ENCODE measurements at regions not wholly inside any gene's neighbourhood (a gene's known extent, or its start where the extent isn't known, plus 50 kb on each side); places are given as distances from the start of the nearest gene placed in this dataset.
"Not testable (repeated sequence)": the region's sequence is repeated elsewhere in the genome, so short reads cannot be mapped to it uniquely, and the experiment has no call there.

GRCh38 chr10:71099731-71100361 lies 112.5 kb upstream of the UNC5B start:
- no peak overlapping the region for H3K4me3 ChIP-seq
- no peak for DNase-seq
- TF ChIP-seq POLR2A (IDR thresholded peaks at IDR 0.05) (no peak), CTCF (IDR thresholded peaks at IDR 0.05) (no peak)
- ATAC-seq: no peak
- intact Hi-C loops (cut with DNase I): no loop called here
- no peaks in the 10 kb centered on the region for H3K9me3 ChIP-seq
- no peaks in the 10 kb centered on the region for H3K4me1 ChIP-seq
- no peak overlapping the region for H3K27ac ChIP-seq
- H3K36me3 ChIP-seq (replicated peaks in 1 of 2; ENCODE audit: insufficient read depth in 1 of 2, low read depth in 2 of 2): no peaks in the 10 kb centered on the region
- H3K27me3 ChIP-seq: no peaks in the 10 kb centered on the region
- WGBS, 2 donors: 45 to 64% methylated on average over 1 of the region's 1 CpG

- no peaks in the 10 kb centered on the region for H3K9me3 ChIP-seq
- no peaks in the 10 kb centered on the region for H3K27me3 ChIP-seq
- 73% methylated on average over 3 of the region's 3 CpGs for WGBS, 2 donors
- ATAC-seq (no peak), DNase-seq (no peak)
- H3K27ac ChIP-seq: no peak overlapping the region
- no peaks in the 10 kb centered on the region for H3K36me3 ChIP-seq (replicated peaks in 1 of 2; ENCODE audit: insufficient read depth in 1 of 2, low read depth in 2 of 2)
- no peaks in the 10 kb centered on the region for H3K4me1 ChIP-seq
- no peak for TF ChIP-seq POLR2A (IDR thresholded peaks at IDR 0.05)
- TF ChIP-seq CTCF (IDR thresholded peaks at IDR 0.05): no peak
- intact Hi-C loops (cut with DNase I): no loop called here
- no peak overlapping the region for H3K4me3 ChIP-seq
These were observed 108.4 kb upstream of the UNC5B start for GRCh38 chr10:71103961-71104360.

GRCh38 chr10:71106151-71106550 lies 106.2 kb upstream of the UNC5B start:
- H3K9me3 ChIP-seq; H3K4me3 ChIP-seq; H3K4me1 ChIP-seq; ATAC-seq; H3K27ac ChIP-seq; intact Hi-C loops (cut with DNase I); H3K36me3 ChIP-seq (replicated peaks in 1 of 2; ENCODE audit: insufficient read depth in 1 of 2, low read depth in 2 of 2); H3K27me3 ChIP-seq; DNase-seq: not testable (repeated sequence)
- 66 to 74% methylated on average over 4 of the region's 4 CpGs for WGBS, 2 donors

- ATAC-seq; H3K27me3 ChIP-seq; intact Hi-C loops (cut with DNase I); H3K27ac ChIP-seq; H3K9me3 ChIP-seq; DNase-seq; H3K4me1 ChIP-seq; H3K4me3 ChIP-seq; H3K36me3 ChIP-seq (replicated peaks in 1 of 2; ENCODE audit: insufficient read depth in 1 of 2, low read depth in 2 of 2): not testable (repeated sequence)
- 80 to 96% methylated on average over 4 to 7 of the region's 7 CpGs for WGBS, 2 donors
These were observed 105.3 kb upstream of the UNC5B start for GRCh38 chr10:71107117-71107516.

- H3K27me3 ChIP-seq; H3K4me1 ChIP-seq; H3K27ac ChIP-seq; ATAC-seq; DNase-seq; intact Hi-C loops (cut with DNase I); H3K4me3 ChIP-seq; H3K36me3 ChIP-seq (replicated peaks in 1 of 2; ENCODE audit: insufficient read depth in 1 of 2, low read depth in 2 of 2); H3K9me3 ChIP-seq: not testable (repeated sequence)
- WGBS, 2 donors: 70 to 75% methylated on average over 1 of the region's 1 CpG
These were observed 104.3 kb upstream of the UNC5B start for GRCh38 chr10:71108042-71108441.

- H3K27ac ChIP-seq: no peak overlapping the region
- no peaks in the 10 kb centered on the region for H3K27me3 ChIP-seq
- no peaks in the 10 kb centered on the region for H3K36me3 ChIP-seq (replicated peaks in 1 of 2; ENCODE audit: insufficient read depth in 1 of 2, low read depth in 2 of 2)
- DNase-seq (no peak), ATAC-seq (no peak)
- H3K4me3 ChIP-seq: no peak overlapping the region
- WGBS, 2 donors: 38 to 46% methylated on average over 2 of the region's 2 CpGs
- TF ChIP-seq POLR2A (IDR thresholded peaks at IDR 0.05): no peak
- TF ChIP-seq CTCF (IDR thresholded peaks at IDR 0.05): no peak
- no peaks in the 10 kb centered on the region for H3K4me1 ChIP-seq
- peaks cover 0 to 17% (median 0%) of the 10 kb centered on the region in 3 donors for H3K9me3 ChIP-seq
- intact Hi-C loops (cut with DNase I): no loop called here
These were observed 100.1 kb upstream of the UNC5B start for GRCh38 chr10:71112138-71112785.
